Left ventricle myocardium superior (tissue), 1 donor: ENCODE measurements at regions not wholly inside any gene's neighbourhood (a gene's known extent, or its start where the extent isn't known, plus 50 kb on each side); places are given as distances from the start of the nearest gene placed in this dataset.

ENCODE experiments used
- ATAC-seq: fragments of 200-7000 bp; cut with Tn5 transposase; one replicate; pipeline ENCODE4 v1.9.1; 2020; ENCODE audit warnings: mild to moderate bottlenecking, moderate library complexity
- DNase-seq: peaks from one replicate; pipeline ENCODE4 v3.0.0-alpha.2; 2020
- intact Hi-C: fragments of 100-400 bp; cut with micrococcal nuclease; formaldehyde crosslinking; loops from one replicate; pipeline ENCODE4 v1.11.0; 2022
- donor health status: DM: no; HTN: yes; CAD: no; lungs with severe emphysema.

DNA sequence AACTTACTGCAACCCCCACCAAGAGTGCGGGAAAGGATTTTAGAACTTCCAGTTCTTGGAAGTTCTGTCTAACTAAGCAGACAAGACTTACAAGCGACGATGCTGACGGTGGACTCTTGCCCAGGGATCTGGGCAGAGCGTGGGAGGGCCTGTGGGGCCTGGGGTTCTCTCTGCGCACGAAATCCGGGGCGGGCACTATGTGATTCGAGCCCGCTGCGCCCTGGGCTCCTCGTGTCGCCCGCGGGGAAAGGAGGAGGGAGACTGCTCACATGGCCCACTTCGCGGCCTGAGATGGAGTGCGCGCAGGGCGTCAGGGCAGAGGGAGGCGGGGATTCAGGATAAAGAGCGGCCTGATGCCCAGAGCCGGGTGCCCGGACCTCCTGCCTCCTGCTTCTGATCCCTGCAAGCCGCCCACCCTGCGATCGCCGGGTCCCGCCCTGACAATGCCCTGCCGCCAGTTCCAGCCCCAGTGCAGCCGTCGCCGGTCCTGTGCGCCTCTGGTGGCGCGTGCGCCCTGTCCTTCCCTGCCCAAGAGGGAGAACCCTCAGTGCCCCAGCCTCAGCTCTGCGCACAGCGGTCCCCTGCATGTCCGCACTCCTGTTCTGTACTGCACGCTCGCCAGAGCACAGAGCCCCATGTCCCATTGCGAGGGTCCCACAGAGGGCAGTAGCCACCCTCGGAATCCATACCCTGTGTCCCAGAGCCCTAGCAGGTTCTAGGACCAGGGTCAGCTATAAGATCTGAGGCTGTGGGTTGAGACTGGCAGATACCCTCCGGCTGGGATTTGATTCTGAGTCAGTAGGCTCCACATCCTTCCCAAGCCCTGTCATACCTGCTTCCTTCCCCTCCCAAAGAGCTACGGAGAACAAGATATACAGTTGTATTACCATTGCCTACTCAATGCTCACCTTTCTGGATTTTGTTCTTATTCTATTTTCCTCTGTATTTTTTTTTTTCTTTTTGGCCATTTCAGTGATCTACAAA lies 99.4 kb upstream of the TMEM106B start:
- intact Hi-C loops: no loop called here
- DNase-seq: no peak
- ATAC-seq: no peak

DNA sequence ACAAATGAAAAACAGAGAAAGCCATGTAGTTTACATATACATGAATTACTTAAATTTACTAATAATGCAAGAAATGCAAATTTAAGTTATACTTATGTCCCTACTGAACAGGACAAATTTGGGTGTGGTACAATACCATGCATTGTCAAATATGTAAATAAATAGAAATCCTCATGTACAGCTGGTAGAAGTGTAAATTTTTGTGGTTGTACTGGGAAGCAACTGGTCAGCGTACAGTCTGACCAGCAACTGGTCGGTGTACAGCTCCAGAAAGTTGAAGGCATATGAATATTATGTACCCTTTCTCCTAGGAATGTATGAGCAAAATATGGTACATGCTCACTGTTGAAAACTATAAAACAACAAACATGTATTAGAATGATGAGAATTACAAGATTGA lies 93.9 kb upstream of the TMEM106B start:
- ATAC-seq (no peak), DNase-seq (no peak)
- intact Hi-C loops: no loop called here

DNA sequence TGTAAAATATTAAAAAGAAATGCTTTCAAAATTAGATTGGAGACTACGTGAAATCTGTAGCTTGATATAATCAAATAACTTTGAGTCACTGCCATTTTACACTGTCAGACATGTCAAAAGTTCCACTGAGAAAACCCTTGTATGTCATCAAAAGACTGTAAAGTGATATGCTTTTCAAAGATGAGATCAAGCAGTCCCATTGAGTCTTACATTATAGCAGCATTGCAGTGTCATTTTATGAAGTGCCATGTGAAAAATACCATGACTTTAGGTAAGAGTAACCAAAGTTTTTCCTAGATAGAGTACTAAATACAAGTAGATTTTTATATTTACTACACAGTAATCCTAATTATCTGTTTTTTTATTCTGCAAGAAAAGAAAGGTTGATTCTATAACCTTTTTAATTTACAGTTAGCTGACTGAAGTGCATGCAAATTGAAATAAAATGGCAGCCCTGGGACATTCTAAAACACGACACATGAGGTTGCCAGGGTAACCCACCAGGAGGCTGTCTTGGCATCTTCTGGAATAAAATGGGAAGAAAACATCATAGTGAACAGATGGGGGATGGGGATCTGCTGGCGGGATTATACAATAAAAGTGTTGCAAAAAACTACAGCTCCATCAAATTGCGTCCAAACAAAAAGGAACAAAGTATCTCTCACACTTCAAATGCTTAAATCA lies 91.3 kb upstream of the TMEM106B start:
- intact Hi-C loops: no loop called here

GRCh38 chr7:12120632-12121031 lies 90.5 kb upstream of the TMEM106B start:
- intact Hi-C loops: no loop called here
- DNase-seq: no peak
- no peak for ATAC-seq

More for the DNA sequence above, 91.3 kb upstream of the TMEM106B start:
- ATAC-seq (no peak), DNase-seq (no peak)

- intact Hi-C loops: no loop called here
- no peak for DNase-seq
- ATAC-seq: no peak
Observed at GRCh38 chr7:12123172-12123571, 87.9 kb upstream of the TMEM106B start.

- ATAC-seq (no peak), DNase-seq (no peak)
- intact Hi-C loops: no loop called here
Observed at GRCh38 chr7:12124028-12124427, 87.1 kb upstream of the TMEM106B start.

- no peak for ATAC-seq
- no peak for DNase-seq
- intact Hi-C loops: no loop called here
Observed at GRCh38 chr7:12127455-12127854, 83.6 kb upstream of the TMEM106B start.

DNA sequence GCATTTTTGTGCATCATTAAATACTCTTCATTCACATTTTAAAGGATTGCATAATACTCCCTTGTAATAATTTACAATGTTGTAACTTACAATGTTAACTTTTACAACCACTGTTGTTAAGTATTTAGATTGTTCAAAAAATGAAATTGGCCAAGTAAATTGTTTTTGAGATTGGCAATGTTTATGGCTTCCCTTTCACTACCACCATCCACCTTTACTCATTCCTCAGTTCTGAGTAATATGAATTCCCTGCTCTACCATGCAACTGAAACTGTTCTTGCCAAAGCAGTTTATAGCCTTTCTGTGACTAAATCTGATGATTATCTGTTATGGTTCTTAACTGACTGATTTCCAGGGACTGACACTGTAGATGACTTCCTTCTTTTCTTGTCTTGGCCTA lies 80.5 kb upstream of the TMEM106B start:
- DNase-seq: no peak
- intact Hi-C loops: no loop called here
- no peak for ATAC-seq

GRCh38 chr7:12131122-12131521 lies 80.0 kb upstream of the TMEM106B start:
- no peak for ATAC-seq
- no peak for DNase-seq
- intact Hi-C loops: no loop called here

DNA sequence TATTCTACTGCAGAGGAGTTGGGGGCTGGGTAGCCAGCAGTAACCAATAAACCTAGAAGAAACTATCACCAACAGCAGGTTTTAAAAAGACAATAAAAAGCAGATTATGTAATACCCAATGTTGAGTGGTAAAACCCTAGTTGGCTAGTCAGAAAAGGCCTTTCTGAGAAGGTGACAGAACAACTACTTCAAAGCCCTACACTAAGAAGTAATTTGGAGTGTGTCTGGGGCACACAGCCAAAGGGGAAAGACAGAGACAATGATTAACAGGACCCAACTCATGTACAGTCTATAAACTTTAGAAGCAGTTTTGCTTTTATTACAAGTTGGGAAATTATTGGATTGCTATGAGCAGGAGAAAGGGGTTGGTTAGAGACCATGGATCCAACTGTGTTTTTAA lies 77.2 kb upstream of the TMEM106B start:
- no peak for ATAC-seq
- no peak for DNase-seq
- intact Hi-C loops: no loop called here

DNA sequence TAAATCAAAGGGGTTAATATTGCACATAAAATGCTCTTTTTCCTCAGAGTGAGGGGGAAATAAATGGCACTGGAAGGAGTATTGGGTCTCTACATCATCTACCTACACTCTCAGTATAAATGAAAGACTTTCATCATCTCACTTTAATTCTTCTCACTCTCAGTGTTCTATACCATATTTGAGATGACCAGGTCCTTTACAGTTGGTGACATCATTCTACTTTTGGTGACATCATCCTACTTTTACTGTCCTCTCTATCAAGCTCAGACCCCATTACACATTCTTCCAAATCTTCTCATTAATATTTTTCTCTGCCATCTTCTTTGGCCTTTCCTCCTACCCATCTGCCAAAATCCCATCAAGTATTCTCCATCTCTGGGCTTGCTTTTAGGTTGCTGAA lies 74.6 kb upstream of the TMEM106B start:
- intact Hi-C loops: no loop called here
- ATAC-seq (no peak), DNase-seq (no peak)

DNA sequence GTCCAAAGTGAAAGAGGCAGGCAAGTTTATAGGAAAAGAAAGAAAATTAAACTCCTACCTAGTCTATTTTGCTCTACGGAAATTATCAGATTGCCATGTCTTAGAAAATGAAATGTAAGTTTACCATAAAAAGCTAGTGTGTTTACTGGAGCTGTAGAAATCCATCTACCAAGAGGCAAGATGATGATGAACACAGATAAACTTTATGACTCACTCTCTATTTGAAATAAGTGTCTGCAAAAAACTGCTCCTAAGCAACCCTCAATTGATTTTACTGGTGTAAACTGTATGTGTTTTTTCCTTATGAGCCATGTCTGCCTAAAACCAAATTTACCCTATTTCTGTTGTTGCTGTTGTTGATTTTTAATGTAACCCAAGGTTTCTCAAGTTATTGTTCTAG lies 73.8 kb upstream of the TMEM106B start:
- ATAC-seq (no peak), DNase-seq (no peak)
- intact Hi-C loops: no loop called here

GRCh38 chr7:12138421-12138820 lies 72.7 kb upstream of the TMEM106B start:
- intact Hi-C loops: no loop called here
- no peak for DNase-seq

GRCh38 chr7:12139416-12139815 lies 71.7 kb upstream of the TMEM106B start:
- DNase-seq (no peak), ATAC-seq (no peak)
- intact Hi-C loops: no loop called here

More at GRCh38 chr7:12138421-12138820, 72.7 kb upstream of the TMEM106B start:
- no peak for ATAC-seq

DNA sequence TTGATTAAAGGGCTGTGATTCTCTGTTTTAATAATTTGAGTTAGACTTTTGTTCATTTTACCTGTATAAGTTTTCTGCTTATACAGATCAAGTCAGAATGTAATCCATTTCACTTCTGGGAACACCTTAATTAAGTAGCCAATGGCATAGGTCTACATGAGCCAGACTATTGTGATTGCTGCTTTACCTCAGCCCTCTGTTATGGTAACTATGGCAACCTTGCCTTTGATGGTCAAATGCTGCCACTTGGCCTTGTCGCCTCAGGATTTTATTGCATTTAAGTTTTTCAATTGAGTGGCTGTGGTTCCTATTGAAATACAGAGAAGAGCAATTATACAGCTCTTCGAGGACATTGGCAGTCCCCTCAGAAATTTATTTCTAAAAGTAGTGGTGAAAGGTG lies 64.3 kb upstream of the TMEM106B start:
- DNase-seq (no peak), ATAC-seq (no peak)
- intact Hi-C loops: no loop called here

DNA sequence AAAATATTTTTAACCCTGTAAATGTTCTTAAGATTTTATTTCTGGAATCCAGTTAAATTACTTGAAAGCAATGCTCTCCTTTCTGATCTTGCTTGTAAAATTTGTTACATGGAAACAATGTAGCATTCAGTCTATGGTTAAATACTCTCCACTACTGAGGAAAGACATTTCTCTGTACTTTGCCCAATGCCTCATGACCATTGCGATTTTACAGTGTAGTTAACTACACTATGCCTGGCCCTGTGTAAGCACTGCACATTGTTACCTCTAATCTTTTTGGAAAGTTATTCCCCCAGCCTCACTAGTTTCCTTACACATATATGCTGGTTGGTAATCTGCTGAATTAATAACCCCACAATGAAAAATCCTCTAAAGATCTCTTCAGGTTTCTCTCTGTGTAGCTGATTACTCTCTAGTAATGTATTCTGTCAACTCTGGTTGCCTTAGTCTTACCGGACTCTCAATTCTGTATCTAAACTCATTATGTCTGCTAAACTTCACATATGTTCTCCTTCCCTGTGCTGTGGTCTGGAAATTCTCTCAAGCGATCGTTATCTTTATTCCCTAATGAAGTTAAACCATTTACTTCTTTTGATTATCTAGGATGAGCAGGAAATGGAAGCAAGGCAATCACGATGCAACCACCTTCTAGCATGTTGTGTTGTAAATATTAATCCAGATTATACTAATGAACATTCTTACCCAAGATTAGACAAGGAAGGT lies 58.7 kb upstream of the TMEM106B start:
- intact Hi-C loops: no loop called here
- ATAC-seq (no peak), DNase-seq (no peak)

DNA sequence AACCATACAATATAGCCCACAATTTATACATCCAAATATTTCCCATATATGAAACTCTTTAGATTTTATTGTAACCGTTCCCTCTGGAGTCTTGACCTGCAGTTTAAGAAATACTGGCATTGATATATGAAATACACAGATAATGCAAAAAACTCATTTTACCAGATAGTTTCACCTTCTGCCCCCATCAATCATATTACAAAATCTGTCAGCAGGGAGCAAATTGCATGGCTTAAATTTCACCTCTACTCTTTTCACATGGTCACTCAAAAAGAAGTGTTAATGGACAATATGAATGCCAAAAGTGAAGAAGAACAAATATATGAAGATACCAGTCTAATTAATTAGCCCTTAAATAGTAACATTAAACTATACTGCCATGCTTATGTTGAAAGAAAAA lies 57.0 kb upstream of the TMEM106B start:
- ATAC-seq (no peak), DNase-seq (no peak)
- intact Hi-C loops: no loop called here

- ATAC-seq: no peak
- no peak for DNase-seq
- intact Hi-C loops: no loop called here
Observed at GRCh38 chr7:12157517-12157916, 53.6 kb upstream of the TMEM106B start.

- ATAC-seq (no peak), DNase-seq (no peak)
- intact Hi-C loops: no loop called here
Observed at GRCh38 chr7:12158334-12159060, 52.6 kb upstream of the TMEM106B start.
